NCI-H2107 treated with DMSO at 0.1 percent for 48 hours (cell line): ENCODE measurements at regions not wholly inside any gene's neighbourhood (a gene's known extent, or its start where the extent isn't known, plus 50 kb on each side); places are given as distances from the start of the nearest gene placed in this dataset.

ENCODE experiments used
- DNase-seq: peaks from one replicate; lab custom pipeline; 2025; ENCODE audit not compliant: unreplicated experiment; lab: John Stamatoyannopoulos, UW

GRCh38 chr11:106399624-106400023 is 322.2 kb downstream of the AASDHPPT start:
- DNase-seq = no peak

GRCh38 chr11:106400949-106401570 is 323.6 kb downstream of the AASDHPPT start:
- DNase-seq = no peak

GRCh38 chr11:106403751-106404150 is 326.3 kb downstream of the AASDHPPT start:
- DNase-seq = no peak

GRCh38 chr11:106409222-106409621 is 331.8 kb downstream of the AASDHPPT start:
- no peak for DNase-seq

GRCh38 chr11:106409671-106410070 is 332.2 kb downstream of the AASDHPPT start:
- DNase-seq = no peak

- no peak for DNase-seq
Observed at GRCh38 chr11:106410902-106411301, 333.4 kb downstream of the AASDHPPT start.

- DNase-seq = no peak
Observed at GRCh38 chr11:106413222-106413621, 335.8 kb downstream of the AASDHPPT start.

- no peak for DNase-seq
Observed at GRCh38 chr11:106415510-106415909, 338.0 kb downstream of the AASDHPPT start.

GRCh38 chr11:106418791-106419190 is 341.3 kb downstream of the AASDHPPT start:
- DNase-seq = no peak

GRCh38 chr11:106420048-106420665 is 342.7 kb downstream of the AASDHPPT start:
- DNase-seq = no peak

- DNase-seq = no peak
Observed at GRCh38 chr11:106420686-106421085, 343.2 kb downstream of the AASDHPPT start.

GRCh38 chr11:106421676-106422292 is 344.3 kb downstream of the AASDHPPT start:
- no peak for DNase-seq

- DNase-seq = no peak
Observed at GRCh38 chr11:106422583-106422982, 345.1 kb downstream of the AASDHPPT start.

GRCh38 chr11:106424111-106424510 is 346.6 kb downstream of the AASDHPPT start:
- DNase-seq = no peak

GRCh38 chr11:106425819-106426218 is 348.4 kb downstream of the AASDHPPT start:
- no peak for DNase-seq

- no peak for DNase-seq
Observed at GRCh38 chr11:106426696-106427095, 349.2 kb downstream of the AASDHPPT start.

- no peak for DNase-seq
Observed at GRCh38 chr11:106427736-106428135, 350.3 kb downstream of the AASDHPPT start.

GRCh38 chr11:106442032-106442431 is 364.6 kb downstream of the AASDHPPT start:
- no peak for DNase-seq

GRCh38 chr11:106446302-106446701 is 368.8 kb downstream of the AASDHPPT start:
- DNase-seq = no peak

GRCh38 chr11:106446955-106447354 is 369.5 kb downstream of the AASDHPPT start:
- no peak for DNase-seq

GRCh38 chr11:106447631-106448191 is 370.2 kb downstream of the AASDHPPT start:
- no peak for DNase-seq

- DNase-seq = no peak
Observed at GRCh38 chr11:106449763-106450162, 372.3 kb downstream of the AASDHPPT start.
